HUDEP-2 (cell line): ENCODE measurements at regions not wholly inside any gene's neighbourhood (a gene's known extent, or its start where the extent isn't known, plus 50 kb on each side); places are given as distances from the start of the nearest gene placed in this dataset.

ENCODE experiments used
- DNase-seq, 76 experiments: peaks; one replicate each; lab custom pipeline; 2025; ENCODE audit not compliant: unreplicated experiment in 76 of 76; lab: John Stamatoyannopoulos, UW

GRCh38 chr7:41255716-41256115 lies 447.2 kb downstream of the INHBA start:
- DNase-seq: no peak

GRCh38 chr7:41255113-41255512 lies 447.8 kb downstream of the INHBA start:
- DNase-seq: no peak

- DNase-seq: no peak
These were observed 449.9 kb downstream of the INHBA start for GRCh38 chr7:41252957-41253356.

- no peak for DNase-seq
These were observed 450.3 kb downstream of the INHBA start for GRCh38 chr7:41252551-41252950.

GRCh38 chr7:41247143-41247865 lies 455.6 kb downstream of the INHBA start:
- no peak for DNase-seq

- no peak for DNase-seq
These were observed 457.0 kb downstream of the INHBA start for GRCh38 chr7:41245916-41246315.

- no peak for DNase-seq
These were observed 458.6 kb downstream of the INHBA start for GRCh38 chr7:41244246-41244645.

- DNase-seq: no peak
These were observed 461.2 kb downstream of the INHBA start for GRCh38 chr7:41241641-41242040.

- no peak for DNase-seq
These were observed 463.3 kb downstream of the INHBA start for GRCh38 chr7:41239596-41239995.

GRCh38 chr7:41238851-41239331 lies 464.0 kb downstream of the INHBA start:
- DNase-seq: no peak

- DNase-seq: no peak
These were observed 464.9 kb downstream of the INHBA start for GRCh38 chr7:41237956-41238355.

GRCh38 chr7:41232086-41232485 lies 470.8 kb downstream of the INHBA start:
- DNase-seq: no peak

- DNase-seq: no peak
These were observed 478.7 kb downstream of the INHBA start for GRCh38 chr7:41224063-41224763.

- DNase-seq: no peak
These were observed 480.1 kb downstream of the INHBA start for GRCh38 chr7:41222746-41223145.

GRCh38 chr7:41220266-41220665 lies 482.6 kb downstream of the INHBA start:
- DNase-seq: no peak

- no peak for DNase-seq
These were observed 483.6 kb downstream of the INHBA start for GRCh38 chr7:41219276-41219675.

GRCh38 chr7:41217306-41217705 lies 485.6 kb downstream of the INHBA start:
- DNase-seq: no peak

GRCh38 chr7:41207141-41207540 lies 495.7 kb downstream of the INHBA start:
- DNase-seq: peak in 1 of 76 experiments; percentile 1

- DNase-seq: no peak
These were observed 496.6 kb downstream of the INHBA start for GRCh38 chr7:41206267-41206666.

GRCh38 chr7:41205600-41205999 lies 497.3 kb downstream of the INHBA start:
- DNase-seq: no peak

GRCh38 chr7:41203542-41203941 lies 499.3 kb downstream of the INHBA start:
- no peak for DNase-seq

GRCh38 chr7:41201021-41201420 lies 501.9 kb downstream of the INHBA start:
- DNase-seq: no peak
